Choroid plexus epithelial cell (primary cell): ENCODE measurements at regions not wholly inside any gene's neighbourhood (a gene's known extent, or its start where the extent isn't known, plus 50 kb on each side); places are given as distances from the start of the nearest gene placed in this dataset.

Source experiments
- DNase-seq: peaks from one replicate; pipeline ENCODE4 v3.0.0-alpha.2; 2010; ENCODE audit warnings: low read depth
- H3K4me3 ChIP-seq: 2 replicates; pipeline ENCODE4 v1.5.1; 2011; ENCODE audit warnings: low read depth, mild to moderate bottlenecking, control low read depth, low read length, moderate library complexity
- TF ChIP-seq, protein P1 (sequence below): conservative IDR thresholded peaks from 2 replicates; pipeline ENCODE4 v1.5.1; 2011; ENCODE audit warnings: low read depth, mild to moderate bottlenecking, control low read depth, inconsistent platforms, low read length, moderate library complexity

GRCh38 chr2:82511894-82512293, 1947.2 kb downstream of the SUCLG1 start:
- DNase-seq = no peak
- TF ChIP-seq, protein P1, sequence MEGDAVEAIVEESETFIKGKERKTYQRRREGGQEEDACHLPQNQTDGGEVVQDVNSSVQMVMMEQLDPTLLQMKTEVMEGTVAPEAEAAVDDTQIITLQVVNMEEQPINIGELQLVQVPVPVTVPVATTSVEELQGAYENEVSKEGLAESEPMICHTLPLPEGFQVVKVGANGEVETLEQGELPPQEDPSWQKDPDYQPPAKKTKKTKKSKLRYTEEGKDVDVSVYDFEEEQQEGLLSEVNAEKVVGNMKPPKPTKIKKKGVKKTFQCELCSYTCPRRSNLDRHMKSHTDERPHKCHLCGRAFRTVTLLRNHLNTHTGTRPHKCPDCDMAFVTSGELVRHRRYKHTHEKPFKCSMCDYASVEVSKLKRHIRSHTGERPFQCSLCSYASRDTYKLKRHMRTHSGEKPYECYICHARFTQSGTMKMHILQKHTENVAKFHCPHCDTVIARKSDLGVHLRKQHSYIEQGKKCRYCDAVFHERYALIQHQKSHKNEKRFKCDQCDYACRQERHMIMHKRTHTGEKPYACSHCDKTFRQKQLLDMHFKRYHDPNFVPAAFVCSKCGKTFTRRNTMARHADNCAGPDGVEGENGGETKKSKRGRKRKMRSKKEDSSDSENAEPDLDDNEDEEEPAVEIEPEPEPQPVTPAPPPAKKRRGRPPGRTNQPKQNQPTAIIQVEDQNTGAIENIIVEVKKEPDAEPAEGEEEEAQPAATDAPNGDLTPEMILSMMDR = no peak
- no peak overlapping the region for H3K4me3 ChIP-seq

- H3K4me3 ChIP-seq = no peak overlapping the region
- TF ChIP-seq, protein P1 = no peak
- DNase-seq = no peak
These were observed 1950.4 kb downstream of the SUCLG1 start for GRCh38 chr2:82508702-82509101.

- no peak for DNase-seq
- TF ChIP-seq, protein P1 = no peak
These were observed 1951.4 kb downstream of the SUCLG1 start for GRCh38 chr2:82507657-82508056.

GRCh38 chr2:82501217-82501616, 1957.9 kb downstream of the SUCLG1 start:
- H3K4me3 ChIP-seq = no peak overlapping the region
- TF ChIP-seq, protein P1 = no peak
- DNase-seq = no peak

More at GRCh38 chr2:82507657-82508056, 1951.4 kb downstream of the SUCLG1 start:
- no peak overlapping the region for H3K4me3 ChIP-seq

- DNase-seq = no peak
- no peak overlapping the region for H3K4me3 ChIP-seq
- TF ChIP-seq, protein P1 = no peak
These were observed 1960.2 kb downstream of the SUCLG1 start for GRCh38 chr2:82498777-82499443.

- no peak for DNase-seq
- H3K4me3 ChIP-seq = no peak overlapping the region
- TF ChIP-seq, protein P1 = no peak
These were observed 1964.3 kb downstream of the SUCLG1 start for GRCh38 chr2:82494739-82495138.

DNA sequence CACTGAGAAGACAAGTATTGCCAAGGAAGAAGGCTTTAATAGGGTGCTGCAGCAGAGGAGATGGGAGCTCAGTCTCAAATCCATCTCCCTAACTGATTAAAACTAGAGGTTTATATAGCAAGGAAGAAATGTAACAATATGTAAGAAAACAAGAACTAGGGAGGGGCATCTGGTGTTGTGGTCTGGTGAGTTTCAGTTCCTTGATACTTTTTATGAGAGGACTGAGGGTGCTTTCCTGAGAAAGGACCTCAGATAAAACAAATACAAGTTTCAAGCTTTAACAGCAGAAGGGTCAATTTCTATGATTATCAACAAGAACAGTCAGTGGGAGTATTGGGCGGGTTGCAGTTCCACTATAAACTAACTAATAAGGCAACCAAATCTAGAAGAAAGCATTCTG, 1967.5 kb downstream of the SUCLG1 start:
- TF ChIP-seq, protein P1 = no peak
- H3K4me3 ChIP-seq = no peak overlapping the region
- no peak for DNase-seq
